ENCODE measurements at regions not wholly inside any gene's neighbourhood (a gene's known extent, or its start where the extent isn't known, plus 50 kb on each side); places are given as distances from the start of the nearest gene placed in this dataset.

DNA sequence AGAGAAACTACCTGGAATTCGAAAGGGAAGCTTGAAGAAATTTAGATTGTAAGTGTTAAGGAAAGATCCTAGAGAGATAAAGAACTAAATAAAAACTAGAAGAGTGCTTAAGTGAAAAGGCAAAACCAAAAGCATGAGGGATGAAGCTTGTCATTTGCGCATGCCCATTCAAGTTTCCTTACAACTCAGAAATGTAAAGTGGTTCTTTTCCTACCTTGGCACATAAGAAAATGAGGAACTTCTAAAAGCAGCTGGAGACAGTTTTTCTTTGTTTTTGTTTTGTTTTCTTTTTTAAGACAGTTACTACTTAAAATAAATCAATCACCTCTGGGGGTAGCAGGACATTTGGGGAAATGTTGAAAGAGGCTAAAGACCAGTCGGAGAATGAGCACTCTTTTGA is 1304.4 kb upstream of the PCDH7 start:
- no peak for DNase-seq

GRCh38 chr4:29423836-29424721 is 1296.1 kb upstream of the PCDH7 start:
- DNase-seq = no peak

GRCh38 chr4:29453303-29453820 is 1266.8 kb upstream of the PCDH7 start:
- DNase-seq = no peak

- no peak for DNase-seq
These were observed 1260.2 kb upstream of the PCDH7 start for GRCh38 chr4:29459926-29460325.

DNA sequence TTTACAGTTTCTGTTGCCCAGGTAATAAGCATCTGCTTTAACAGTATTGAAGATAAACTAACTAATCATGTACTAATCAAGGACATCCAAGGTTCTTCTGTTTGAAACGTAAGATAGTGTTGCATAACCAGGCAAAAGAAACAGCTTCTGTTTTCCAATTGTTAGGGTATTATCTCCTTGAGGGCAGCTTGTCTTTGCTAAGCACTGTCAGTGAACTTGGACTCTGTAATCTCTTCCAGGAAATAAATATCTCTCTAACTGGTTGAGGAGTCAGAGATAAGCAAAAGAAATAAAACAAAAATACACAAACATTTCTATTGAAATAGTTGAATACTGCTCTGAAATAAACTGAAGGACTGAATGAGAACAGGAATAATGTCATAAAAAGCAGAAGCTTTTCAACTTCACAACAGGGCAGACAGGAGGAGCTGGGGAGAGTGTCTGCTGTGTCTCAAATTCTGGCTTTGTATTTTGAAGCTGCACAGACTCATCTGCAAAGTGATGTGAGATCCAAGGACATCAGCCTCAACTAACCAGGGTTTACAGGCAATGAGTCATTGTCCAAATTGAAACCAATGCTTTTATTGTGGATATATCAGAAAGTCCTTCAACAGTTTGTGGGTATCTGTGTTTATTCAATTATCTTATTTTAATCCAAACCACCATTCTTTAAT is 1253.0 kb upstream of the PCDH7 start:
- no peak for DNase-seq

All from CD4-positive, alpha-beta T cell treated with Interleukin-17A for 4 hours (primary cell).